ENCODE measurements at regions not wholly inside any gene's neighbourhood (a gene's known extent, or its start where the extent isn't known, plus 50 kb on each side); places are given as distances from the start of the nearest gene placed in this dataset.

GRCh38 chr13:107365466-107366215 lies 797.7 kb upstream of the ARGLU1 start:
- Mint-ChIP-seq H3K27me3 (ENCODE audit: low read depth, unreplicated experiment) (no peaks in the 10 kb centered on the region), H3K4me3 (ENCODE audit: unreplicated experiment) (no peak overlapping the region), H3K9me3 (ENCODE audit: unreplicated experiment) (no peaks in the 10 kb centered on the region), H3K27ac (ENCODE audit: unreplicated experiment) (no peak overlapping the region), H3K36me3 (ENCODE audit: low read depth, unreplicated experiment) (no peaks in the 10 kb centered on the region), H3K4me1 (ENCODE audit: low read depth, unreplicated experiment) (peaks cover 15% of the 10 kb centered on the region)
- Histone ChIP-seq H4K20me1 (ENCODE audit: insufficient read depth, low read length) (no peaks in the 10 kb centered on the region), H3K4me1 (ENCODE audit: insufficient read depth, low read length) (peaks cover 24% of the 10 kb centered on the region), H3K9ac (ENCODE audit: low read length) (no peak overlapping the region), H3K36me3 (ENCODE audit: insufficient read depth, low read length) (no peaks in the 10 kb centered on the region), H3K4me2 (ENCODE audit: low read length) (peak overlapping the region; percentile 36), H3K27me3 (ENCODE audit: insufficient read depth, low read length) (no peaks in the 10 kb centered on the region), H3K4me3 (ENCODE audit: insufficient read depth, low read depth, low read length) (no peak overlapping the region), H3K9me3 (ENCODE audit: insufficient read depth, low read depth, low read length) (no peaks in the 10 kb centered on the region), H3K27ac (ENCODE audit: low read depth, low read length) (no peak overlapping the region), H3K79me2 (ENCODE audit: insufficient read depth, low read length) (no peaks in the 10 kb centered on the region), H2AFZ (ENCODE audit: low read depth, low read length) (no peak overlapping the region)
- TF ChIP-seq, protein P1, sequence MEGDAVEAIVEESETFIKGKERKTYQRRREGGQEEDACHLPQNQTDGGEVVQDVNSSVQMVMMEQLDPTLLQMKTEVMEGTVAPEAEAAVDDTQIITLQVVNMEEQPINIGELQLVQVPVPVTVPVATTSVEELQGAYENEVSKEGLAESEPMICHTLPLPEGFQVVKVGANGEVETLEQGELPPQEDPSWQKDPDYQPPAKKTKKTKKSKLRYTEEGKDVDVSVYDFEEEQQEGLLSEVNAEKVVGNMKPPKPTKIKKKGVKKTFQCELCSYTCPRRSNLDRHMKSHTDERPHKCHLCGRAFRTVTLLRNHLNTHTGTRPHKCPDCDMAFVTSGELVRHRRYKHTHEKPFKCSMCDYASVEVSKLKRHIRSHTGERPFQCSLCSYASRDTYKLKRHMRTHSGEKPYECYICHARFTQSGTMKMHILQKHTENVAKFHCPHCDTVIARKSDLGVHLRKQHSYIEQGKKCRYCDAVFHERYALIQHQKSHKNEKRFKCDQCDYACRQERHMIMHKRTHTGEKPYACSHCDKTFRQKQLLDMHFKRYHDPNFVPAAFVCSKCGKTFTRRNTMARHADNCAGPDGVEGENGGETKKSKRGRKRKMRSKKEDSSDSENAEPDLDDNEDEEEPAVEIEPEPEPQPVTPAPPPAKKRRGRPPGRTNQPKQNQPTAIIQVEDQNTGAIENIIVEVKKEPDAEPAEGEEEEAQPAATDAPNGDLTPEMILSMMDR (IDR thresholded peaks at IDR 0.05; ENCODE audit: insufficient read depth, low read depth, low read length): no peak
- no peak for TF ChIP-seq EZH2 (IDR thresholded peaks at IDR 0.05; ENCODE audit: insufficient read depth, low read length)
- DNase-seq (ENCODE audit: low read depth): peak; percentile 61
- no peak for FAIRE-seq

GRCh38 chr13:107364658-107365057 lies 796.7 kb upstream of the ARGLU1 start:
- no peak overlapping the region for H3K9ac ChIP-seq (ENCODE audit: low read length)
- H4K20me1 ChIP-seq (ENCODE audit: insufficient read depth, low read length): no peaks in the 10 kb centered on the region
- H3K4me1 ChIP-seq (ENCODE audit: insufficient read depth, low read length): peaks cover 15% of the 10 kb centered on the region
- Mint-ChIP-seq H3K27ac (ENCODE audit: unreplicated experiment) (no peak overlapping the region), H3K4me1 (ENCODE audit: low read depth, unreplicated experiment) (peaks cover 9% of the 10 kb centered on the region), H3K9me3 (ENCODE audit: unreplicated experiment) (no peaks in the 10 kb centered on the region), H3K36me3 (ENCODE audit: low read depth, unreplicated experiment) (no peaks in the 10 kb centered on the region), H3K4me3 (ENCODE audit: unreplicated experiment) (no peak overlapping the region), H3K27me3 (ENCODE audit: low read depth, unreplicated experiment) (no peaks in the 10 kb centered on the region)
- no peak for TF ChIP-seq EZH2 (IDR thresholded peaks at IDR 0.05; ENCODE audit: insufficient read depth, low read length)
- TF ChIP-seq, protein P1 (IDR thresholded peaks at IDR 0.05; ENCODE audit: insufficient read depth, low read depth, low read length): no peak
- H3K79me2 ChIP-seq (ENCODE audit: insufficient read depth, low read length): no peaks in the 10 kb centered on the region
- no peaks in the 10 kb centered on the region for H3K36me3 ChIP-seq (ENCODE audit: insufficient read depth, low read length)
- FAIRE-seq (no peak), DNase-seq (ENCODE audit: low read depth) (no peak)
- no peak overlapping the region for H3K27ac ChIP-seq (ENCODE audit: low read depth, low read length)
- H3K9me3 ChIP-seq (ENCODE audit: insufficient read depth, low read depth, low read length): no peaks in the 10 kb centered on the region
- no peak overlapping the region for H3K4me2 ChIP-seq (ENCODE audit: low read length)
- H3K4me3 ChIP-seq (ENCODE audit: insufficient read depth, low read depth, low read length): no peak overlapping the region
- no peaks in the 10 kb centered on the region for H3K27me3 ChIP-seq (ENCODE audit: insufficient read depth, low read length)
- no peak overlapping the region for H2AFZ ChIP-seq (ENCODE audit: low read depth, low read length)

DNA sequence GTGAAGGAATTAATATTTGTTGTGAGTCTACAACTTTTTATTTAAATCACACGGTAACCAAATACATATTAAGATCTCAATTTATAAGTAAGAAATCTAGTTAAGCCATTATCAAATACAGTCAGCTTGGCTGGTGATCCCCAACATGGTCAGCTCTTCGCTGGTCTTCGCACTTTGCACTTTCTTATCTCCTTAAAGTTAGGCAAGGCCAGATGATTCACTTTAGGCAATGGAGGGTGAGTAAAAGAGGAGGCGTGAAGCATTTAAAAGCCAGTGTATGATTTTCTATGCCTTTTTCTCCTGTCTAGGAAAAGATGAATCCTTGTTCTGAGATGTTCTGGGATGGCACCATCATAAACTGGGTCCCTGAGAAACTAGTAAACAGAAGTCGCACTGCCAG lies 793.7 kb upstream of the ARGLU1 start:
- TF ChIP-seq EZH2 (IDR thresholded peaks at IDR 0.05; ENCODE audit: insufficient read depth, low read length): no peak
- TF ChIP-seq, protein P1 (IDR thresholded peaks at IDR 0.05; ENCODE audit: insufficient read depth, low read depth, low read length): no peak
- Histone ChIP-seq H3K9ac (ENCODE audit: low read length) (no peak overlapping the region), H3K36me3 (ENCODE audit: insufficient read depth, low read length) (no peaks in the 10 kb centered on the region), H3K4me1 (ENCODE audit: insufficient read depth, low read length) (peaks cover 9% of the 10 kb centered on the region), H3K9me3 (ENCODE audit: insufficient read depth, low read depth, low read length) (no peaks in the 10 kb centered on the region), H3K79me2 (ENCODE audit: insufficient read depth, low read length) (no peaks in the 10 kb centered on the region), H2AFZ (ENCODE audit: low read depth, low read length) (no peak overlapping the region), H4K20me1 (ENCODE audit: insufficient read depth, low read length) (no peaks in the 10 kb centered on the region), H3K4me3 (ENCODE audit: insufficient read depth, low read depth, low read length) (no peak overlapping the region), H3K27ac (ENCODE audit: low read depth, low read length) (no peak overlapping the region), H3K27me3 (ENCODE audit: insufficient read depth, low read length) (no peaks in the 10 kb centered on the region), H3K4me2 (ENCODE audit: low read length) (no peak overlapping the region)
- H3K36me3 Mint-ChIP-seq (ENCODE audit: low read depth, unreplicated experiment): no peaks in the 10 kb centered on the region
- no peak overlapping the region for H3K27ac Mint-ChIP-seq (ENCODE audit: unreplicated experiment)
- H3K27me3 Mint-ChIP-seq (ENCODE audit: low read depth, unreplicated experiment): no peaks in the 10 kb centered on the region
- no peak overlapping the region for H3K4me3 Mint-ChIP-seq (ENCODE audit: unreplicated experiment)
- H3K9me3 Mint-ChIP-seq (ENCODE audit: unreplicated experiment): no peaks in the 10 kb centered on the region
- no peak for FAIRE-seq
- peak; percentile 54 for DNase-seq (ENCODE audit: low read depth)
- H3K4me1 Mint-ChIP-seq (ENCODE audit: low read depth, unreplicated experiment): peaks cover 9% of the 10 kb centered on the region

Measured in astrocyte (in vitro differentiated cells and primary cell).